ENCODE measurements at regions not wholly inside any gene's neighbourhood (a gene's known extent, or its start where the extent isn't known, plus 50 kb on each side); places are given as distances from the start of the nearest gene placed in this dataset.
A peak's percentile ranks its signal among the peaks of the same experiment; 100 is the strongest.

- TF ChIP-seq PML (IDR thresholded peaks at IDR 0.05; ENCODE audit: low read length): peak; percentile 72
- peak; percentile 17; the same call in 1 of the 2 replicates for TF ChIP-seq POLR2AphosphoS5 (IDR thresholded peaks at IDR 0.05; ENCODE audit: control insufficient read depth, insufficient read depth, low read depth, low read length)
Measured at GRCh38 chr11:107252429-107253161, 205.0 kb downstream of the CWF19L2 start (continued).

- FAIRE-seq (no peak), ATAC-seq (no peak), DNase-seq (ENCODE audit: extremely low read depth in 1 of 4, low spot score in 3 of 4) (no peak)
- H3K9ac ChIP-seq (ENCODE audit: insufficient read depth in 1 of 2, low read depth in 2 of 2, low read length in 2 of 2): no peak overlapping the region
- peak overlapping the region; percentile 19; the same call in 1 of the 2 replicates for H2AFZ ChIP-seq (ENCODE audit: low read depth, low read length)
- 13% methylated on average over 4 of the region's 4 CpGs for WGBS (ENCODE audit: insufficient coverage, low coverage, missing lambda C conversion rate)
- intact Hi-C loops (cut with micrococcal nuclease): loop anchor here (10.0 kb wide), 1 partner anchor 294 kb away; no protein-coding TSS in a partner anchor
- no peaks in the 10 kb centered on the region for H3K27me3 ChIP-seq (ENCODE audit: control insufficient read depth in 2 of 2, insufficient read depth in 2 of 2, low read length in 2 of 2)
- H3K4me3 ChIP-seq: no peak overlapping the region
- CTCF ChIA-PET (ENCODE audit: low intra/inter-chr PET ratio): interaction anchor here (0.7 kb wide), 1 partner anchor 1016 kb away, joined by 5 read pairs; no protein-coding TSS in a partner anchor
- no peaks in the 10 kb centered on the region for H3K36me3 ChIP-seq (ENCODE audit: control insufficient read depth, insufficient read depth, low read length)
- no peaks in the 10 kb centered on the region for H4K20me1 ChIP-seq (replicated peaks; ENCODE audit: control insufficient read depth, insufficient read depth, low read length)
- H3K9me3 ChIP-seq (replicated peaks; ENCODE audit: control insufficient read depth, insufficient read depth, low read depth, low read length): no peaks in the 10 kb centered on the region
- POLR2A ChIA-PET: no interaction called here
- H3K4me1 ChIP-seq (replicated peaks in 1 of 2; ENCODE audit: control insufficient read depth in 2 of 2, insufficient read depth in 2 of 2, low read length in 2 of 2): peaks cover 0 to 11% of the 10 kb centered on the region in 2 experiments; a peak in 3 of 5 replicates
- H3K27ac ChIP-seq (ENCODE audit: extremely low read depth, low read depth, low read length): no peak overlapping the region
- in situ Hi-C loops (cut with MboI): no loop called here
- no TSS peak for BruUV-seq (replicated peaks)
- H3K4me2 ChIP-seq (ENCODE audit: insufficient read depth, low read length): no peak overlapping the region
- H3K9me1 ChIP-seq (ENCODE audit: control insufficient read depth, insufficient read depth, low read length): no peaks in the 10 kb centered on the region
- H3K79me2 ChIP-seq (ENCODE audit: control insufficient read depth, insufficient read depth, low read length): no peaks in the 10 kb centered on the region
- TF ChIP-seq ZNF583 (CRISPR knock-in tag; IDR thresholded peaks at IDR 0.05) (no peak), SMARCC2 (IDR thresholded peaks at IDR 0.05; ENCODE audit: low read depth) (no peak), MAFK (IDR thresholded peaks at IDR 0.05; ENCODE audit: low read length) (no peak), E2F8 (IDR thresholded peaks at IDR 0.05; ENCODE audit: low read depth, partially characterized antibody) (no peak), RBM14 (IDR thresholded peaks at IDR 0.05; ENCODE audit: borderline replicate concordance, insufficient read depth, low read depth, low read length) (no peak), HMGXB4 (CRISPR knock-in tag; IDR thresholded peaks at IDR 0.05) (no peak), POLR3G (IDR thresholded peaks at IDR 0.05; ENCODE audit: extremely low read depth, insufficient read length, insufficient replicate concordance) (no peak), MAX (CRISPR knock-in tag; IDR thresholded peaks at IDR 0.05) (no peak), TRIM28 (IDR thresholded peaks at IDR 0.05) (no peak), ZNF408 (CRISPR knock-in tag; IDR thresholded peaks at IDR 0.05; ENCODE audit: low read depth) (no peak), ZNF444 (CRISPR knock-in tag; IDR thresholded peaks at IDR 0.05) (no peak), PHF20 (IDR thresholded peaks at IDR 0.05; ENCODE audit: partially characterized antibody) (no peak), TOE1 (IDR thresholded peaks at IDR 0.05; ENCODE audit: borderline replicate concordance) (no peak), TOE1 (CRISPR knock-in tag; IDR thresholded peaks at IDR 0.05; ENCODE audit: borderline replicate concordance, low read depth) (no peak), RBM39 (optimal IDR thresholded peaks at IDR 0.05; ENCODE audit: low read depth, low read length) (no peak), ZC3H8 (IDR thresholded peaks at IDR 0.05) (no peak)
Measured at GRCh38 chr11:107251298-107251697, 206.3 kb downstream of the CWF19L2 start.
